HepG2 (cell line): ENCODE measurements at regions not wholly inside any gene's neighbourhood (a gene's known extent, or its start where the extent isn't known, plus 50 kb on each side); places are given as distances from the start of the nearest gene placed in this dataset.
A peak's percentile ranks its signal among the peaks of the same experiment; 100 is the strongest.

Experiments used
- ATAC-seq: fragments of 200-7000 bp; cut with Tn5 transposase; 3 replicates; pipeline ENCODE4 v1.9.1; 2020; ENCODE audit warnings: mild to moderate bottlenecking, moderate library complexity
- BruUV-seq: library from RNA; stranded (reverse); fragments of 400-500 nt; replicated peaks from 2 replicates; lab custom pipeline; 2021; lab: Mats Ljungman, UMichigan
- CTCF ChIA-PET: fragments of 300-600 bp; formaldehyde crosslinking; extraction: SDS; loops from one replicate; lab custom pipeline; 2021; ENCODE audit warnings: low total read pairs, inconsistent platforms, low intra/inter-chr PET ratio; lab: Yijun Ruan, JAX
- POLR2A ChIA-PET: fragments of 350-600 bp; sonication (Branson Sonifier 250); formaldehyde crosslinking; loops from one replicate; lab custom pipeline; 2020; ENCODE audit warnings: antibody characterized with exemption, inconsistent platforms; lab: Yijun Ruan, JAX
- DNase-seq: peaks from one replicate; pipeline ENCODE4 v3.0.0-alpha.2; 2015; ENCODE audit warnings: low spot score
- FAIRE-seq: peaks from 3 replicates; lab custom pipeline; 2011; peaks lifted over from hg19 to GRCh38; lab: Jason Lieb, UNC
- H2AFZ ChIP-seq: one replicate; pipeline ENCODE4 v1.6.1; 2011; ENCODE audit warnings: low read length, inconsistent platforms
- H3K27ac ChIP-seq: fragments of 300-600 bp; 3 replicates; pipeline ENCODE4 v1.8.0; 2011; ENCODE audit warnings: mixed run types, mild to moderate bottlenecking, mixed read lengths, low read length, inconsistent platforms; ENCODE audit not compliant: insufficient read depth; ENCODE audit errors: extremely low read length
- H3K27me3 ChIP-seq, 2 experiments: fragments of 200-600 bp in 1 of 2; 2 replicates in 1 of 2; 3 replicates in 1 of 2; pipeline versions ENCODE4 v1.6.0 to v1.8.0; 2011; ENCODE audit warnings: low read length in 2 of 2, mild to moderate bottlenecking in 2 of 2, moderate library complexity in 2 of 2, inconsistent platforms in 1 of 2; ENCODE audit not compliant: insufficient read depth in 2 of 2, control insufficient read depth in 1 of 2
- H3K36me3 ChIP-seq, 2 experiments: fragments of 200-600 bp in 1 of 2; replicated peaks in 1 of 2; 2 replicates in 1 of 2; 3 replicates in 1 of 2; pipeline versions ENCODE4 v1.5.1 to v1.8.0; 2011; ENCODE audit warnings: low read length in 2 of 2, inconsistent platforms in 1 of 2; ENCODE audit not compliant: insufficient read depth in 2 of 2, control insufficient read depth in 1 of 2
- H3K4me1 ChIP-seq: 2 replicates; pipeline ENCODE4 v1.5.1; 2012; ENCODE audit warnings: low read length, inconsistent platforms; ENCODE audit not compliant: insufficient read depth
- H3K4me2 ChIP-seq: 2 replicates; pipeline ENCODE4 v1.6.0; 2011; ENCODE audit warnings: low read depth, low read length, inconsistent platforms
- H3K4me3 ChIP-seq, 3 experiments: fragments of 200-600 bp in 1 of 3; sonication (generic), shearing (Covaris generic) in 1 of 3; replicated peaks in 1 of 3; 2 replicates each; pipeline ENCODE4 v1.5.1; 2011 to 2016; ENCODE audit warnings: low read length in 3 of 3, inconsistent platforms in 2 of 3, low read depth in 2 of 3, mild to moderate bottlenecking in 2 of 3, control low read depth in 1 of 3, mixed read lengths in 1 of 3; ENCODE audit not compliant: insufficient read depth in 1 of 3
- H3K79me2 ChIP-seq: one replicate; pipeline ENCODE4 v1.6.1; 2011; ENCODE audit warnings: low read length, inconsistent platforms; ENCODE audit not compliant: insufficient read depth
- H3K9ac ChIP-seq: 2 replicates; pipeline ENCODE4 v1.6.0; 2011; ENCODE audit warnings: mild to moderate bottlenecking, low read depth, low read length, inconsistent platforms; ENCODE audit not compliant: insufficient read depth
- H3K9me3 ChIP-seq: 2 replicates; pipeline ENCODE4 v1.5.1; 2012; ENCODE audit warnings: mild to moderate bottlenecking, low read length
- H4K20me1 ChIP-seq: 2 replicates; pipeline ENCODE4 v1.6.0; 2011; ENCODE audit warnings: inconsistent platforms, mild to moderate bottlenecking, low read length, moderate library complexity; ENCODE audit not compliant: insufficient read depth
- CEBPB ChIP-seq: IDR thresholded peaks from 2 replicates; pipeline ENCODE4 v1.6.1; 2011; ENCODE audit warnings: low read depth, low read length, improper control_type of control experiment, borderline replicate concordance
- IKZF1 ChIP-seq: fragments of 450-650 bp; IDR thresholded peaks from 2 replicates; pipeline ENCODE4 v1.7.1; 2016
- KLF15 ChIP-seq: sonication (generic); formaldehyde crosslinking; IDR thresholded peaks from 2 replicates; pipeline ENCODE4 v1.8.1; 2023; ENCODE audit warnings: borderline replicate concordance, mild to moderate bottlenecking, inconsistent platforms, missing genetic modification reagents, mixed read lengths
- LCORL ChIP-seq, 2 experiments: fragments of 450-650 bp in 1 of 2; sonication (generic) in 1 of 2; formaldehyde crosslinking in 1 of 2; IDR thresholded peaks; 2 replicates each; pipeline versions ENCODE4 v1.5.0 to v1.6.1; 2017 to 2020; ENCODE audit warnings: antibody characterized with exemption in 1 of 2, missing genetic modification reagents in 1 of 2
- MAFF ChIP-seq: IDR thresholded peaks from 2 replicates; pipeline ENCODE4 v1.6.1; 2011; ENCODE audit warnings: low read depth, low read length, improper control_type of control experiment
- MAFK ChIP-seq, 2 experiments: IDR thresholded peaks in 1 of 2; conservative IDR thresholded peaks in 1 of 2; 2 replicates each; pipeline ENCODE4 v1.6.1; 2011; ENCODE audit warnings: improper control_type of control experiment in 2 of 2, low read length in 2 of 2
- PLRG1 ChIP-seq: fragments of 450-650 bp; conservative IDR thresholded peaks from 2 replicates; pipeline ENCODE4 v1.6.1; 2016
- SNAPC4 ChIP-seq: sonication (generic); formaldehyde crosslinking; IDR thresholded peaks from 2 replicates; pipeline ENCODE4 v1.4.0; 2020; ENCODE audit warnings: mild to moderate bottlenecking, missing genetic modification reagents
- ZNF841 ChIP-seq: sonication (generic); formaldehyde crosslinking; IDR thresholded peaks from 2 replicates; pipeline ENCODE4 v1.8.1; 2023; ENCODE audit warnings: missing genetic modification reagents, borderline replicate concordance
- WGBS: methylation state at CpG from one replicate; pipeline ENCODE4 v1.1.6; 2017; ENCODE audit warnings: low lambda C conversion rate; 5-methylcytosine and 5-hydroxymethylcytosine counted together
- in situ Hi-C: cut with HindIII; loops from 2 replicates; pipeline ENCODE4 v1.10.0; 2017; ENCODE audit warnings: low pct_unique_long_range_greater_than_20kb; ENCODE audit not compliant: extremely low pct_ligation_motif_present
- intact Hi-C: fragments of 100-400 bp; cut with micrococcal nuclease; formaldehyde crosslinking; loops from one replicate; pipeline ENCODE4 v1.10.0; 2022; ENCODE audit not compliant: unreplicated experiment
- TF ChIP-seq, protein P1 (sequence below), 2 experiments: sonication (generic) in 1 of 2; formaldehyde crosslinking in 1 of 2; IDR thresholded peaks; 2 replicates each; pipeline versions ENCODE4 v1.4.0 to v1.6.1; 2018 to 2020; ENCODE audit warnings: missing genetic modification reagents in 2 of 2, borderline replicate concordance in 1 of 2, low read depth in 1 of 2, mild to moderate bottlenecking in 1 of 2, missing biosample characterization in 1 of 2

DNA sequence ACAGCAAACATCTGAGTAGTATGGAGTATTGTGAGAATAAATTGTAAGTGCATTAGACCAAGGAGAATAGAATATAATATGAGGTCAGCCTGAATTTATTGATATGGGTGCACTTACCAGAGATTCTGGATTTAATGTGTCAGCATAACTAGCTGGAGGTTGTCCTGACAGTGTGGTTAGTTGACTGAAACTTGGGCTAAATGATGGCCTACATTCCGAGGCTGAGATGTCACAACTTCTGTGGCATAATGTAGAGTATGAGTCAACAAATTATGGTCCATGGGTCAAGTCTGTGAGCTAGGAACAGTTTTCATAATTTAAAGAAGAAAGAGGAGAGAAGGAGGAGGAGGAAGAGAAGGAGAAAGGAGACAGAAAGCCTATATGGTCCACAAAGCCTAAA lies 127.6 kb downstream of the QPCT start:
- CTCF ChIA-PET = no interaction called here
- POLR2A ChIA-PET = no interaction called here
- ATAC-seq (no peak), DNase-seq (no peak), FAIRE-seq (no peak)
- no TSS peak for BruUV-seq
- Histone ChIP-seq H3K79me2 (no peaks in the 10 kb centered on the region), H3K4me2 (no peak overlapping the region), H3K4me3 (no peak overlapping the region), H3K9me3 (no peaks in the 10 kb centered on the region), H3K9ac (no peak overlapping the region), H3K4me1 (no peaks in the 10 kb centered on the region), H3K36me3 (no peaks in the 10 kb centered on the region), H4K20me1 (no peaks in the 10 kb centered on the region), H2AFZ (no peak overlapping the region), H3K27me3 (0 out of 5 replicates have a peak, but pooled peaks cover 0 to 4% of the 10 kb centered on the region in 2 experiments), H3K27ac (no peak overlapping the region)
- 0% methylated on average over 1 of the region's 1 CpG for WGBS
- intact Hi-C loops (no loop called here), in situ Hi-C loops (no loop called here)
- TF ChIP-seq ZNF841 (no peak), SNAPC4 (CRISPR knock-in tag) (no peak), LCORL (IDR thresholded peaks at IDR 0.05) (no peak), LCORL (CRISPR knock-in tag; IDR thresholded peaks at IDR 0.05) (no peak), MAFF (peak; percentile 44; the same call in 1 of the 2 replicates), MAFK (conservative IDR thresholded peaks at IDR 0.05 in 1 of 2, IDR thresholded peaks at IDR 0.05 in 1 of 2; ENCODE audit: low read length in 2 of 2) (peak; percentile 7 to 58; a peak in 2 of 4 replicates), IKZF1 (no peak), KLF15 (CRISPR knock-in tag) (no peak), CEBPB (0 out of 2 replicates have a peak, but pooled peaks have one; percentile 18), PLRG1 (no peak)
- TF ChIP-seq, protein P1, sequence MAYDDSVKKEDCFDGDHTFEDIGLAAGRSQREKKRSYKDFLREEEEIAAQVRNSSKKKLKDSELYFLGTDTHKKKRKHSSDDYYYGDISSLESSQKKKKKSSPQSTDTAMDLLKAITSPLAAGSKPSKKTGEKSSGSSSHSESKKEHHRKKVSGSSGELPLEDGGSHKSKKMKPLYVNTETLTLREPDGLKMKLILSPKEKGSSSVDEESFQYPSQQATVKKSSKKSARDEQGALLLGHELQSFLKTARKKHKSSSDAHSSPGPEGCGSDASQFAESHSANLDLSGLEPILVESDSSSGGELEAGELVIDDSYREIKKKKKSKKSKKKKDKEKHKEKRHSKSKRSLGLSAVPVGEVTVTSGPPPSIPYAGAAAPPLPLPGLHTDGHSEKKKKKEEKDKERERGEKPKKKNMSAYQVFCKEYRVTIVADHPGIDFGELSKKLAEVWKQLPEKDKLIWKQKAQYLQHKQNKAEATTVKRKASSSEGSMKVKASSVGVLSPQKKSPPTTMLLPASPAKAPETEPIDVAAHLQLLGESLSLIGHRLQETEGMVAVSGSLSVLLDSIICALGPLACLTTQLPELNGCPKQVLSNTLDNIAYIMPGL (CRISPR knock-in tag; IDR thresholded peaks at IDR 0.05; ENCODE audit: borderline replicate concordance in 1 of 2, low read depth in 1 of 2) = no peak
